KMS-11 (cell line): ENCODE measurements at regions not wholly inside any gene's neighbourhood (a gene's known extent, or its start where the extent isn't known, plus 50 kb on each side); places are given as distances from the start of the nearest gene placed in this dataset.

Experiments
- H2AFZ ChIP-seq: fragments of 200-600 bp; sonication (generic); 2 replicates; pipeline ENCODE4 v1.6.1; 2016; ENCODE audit warnings: antibody characterized with exemption, mixed run types, low read depth
- H3K27ac ChIP-seq: fragments of 200-600 bp; sonication (generic); 2 replicates; pipeline ENCODE4 v1.6.1; 2016; ENCODE audit warnings: mild to moderate bottlenecking, mixed run types
- H3K27me3 ChIP-seq: fragments of 200-600 bp; sonication (generic); 2 replicates; pipeline ENCODE4 v1.6.1; 2017; ENCODE audit warnings: mild to moderate bottlenecking, low read depth, mixed run types, moderate library complexity; ENCODE audit not compliant: insufficient read depth
- H3K36me3 ChIP-seq: fragments of 200-600 bp; sonication (generic); 2 replicates; pipeline ENCODE4 v1.6.1; 2017; ENCODE audit warnings: mild to moderate bottlenecking, mixed run types; ENCODE audit not compliant: insufficient read depth
- H3K4me1 ChIP-seq: fragments of 200-600 bp; sonication (generic); 2 replicates; pipeline ENCODE4 v1.6.1; 2016; ENCODE audit warnings: mild to moderate bottlenecking, low read depth, mixed run types; ENCODE audit not compliant: poor library complexity, severe bottlenecking
- H3K4me2 ChIP-seq: fragments of 200-600 bp; sonication (generic); 2 replicates; pipeline ENCODE4 v1.7.0; 2016; ENCODE audit warnings: mild to moderate bottlenecking, mixed run types
- H3K4me3 ChIP-seq: fragments of 200-600 bp; sonication (generic); IDR thresholded peaks from 2 replicates; pipeline ENCODE4 v1.6.1; 2017; ENCODE audit warnings: low read depth, low read length, mixed read lengths; ENCODE audit not compliant: insufficient read depth
- H3K79me2 ChIP-seq: fragments of 200-600 bp; sonication (generic); 2 replicates; pipeline ENCODE4 v1.6.1; 2016; ENCODE audit warnings: low read depth, mixed run types; ENCODE audit not compliant: insufficient read depth
- H3K9ac ChIP-seq: fragments of 200-600 bp; sonication (generic); 2 replicates; pipeline ENCODE4 v1.6.1; 2016; ENCODE audit warnings: mild to moderate bottlenecking, mixed run types
- H4K20me1 ChIP-seq: fragments of 200-600 bp; sonication (generic); 2 replicates; pipeline ENCODE4 v1.6.1; 2016; ENCODE audit warnings: mild to moderate bottlenecking, mixed run types; ENCODE audit not compliant: insufficient read depth
- CTCF ChIP-seq: fragments of 200-600 bp; sonication (generic); conservative IDR thresholded peaks from 2 replicates; pipeline ENCODE4 v1.6.1; 2017; ENCODE audit warnings: low read depth, mild to moderate bottlenecking, antibody characterized with exemption, low read length, moderate library complexity, mixed read lengths

GRCh38 chr11:27871056-27871455 lies 170.8 kb upstream of the BDNF start:
- Histone ChIP-seq H3K36me3 (no peaks in the 10 kb centered on the region), H3K9ac (no peak overlapping the region), H3K4me2 (no peak overlapping the region), H3K4me3 (no peak overlapping the region), H3K27me3 (no peaks in the 10 kb centered on the region), H4K20me1 (no peaks in the 10 kb centered on the region), H3K79me2 (no peaks in the 10 kb centered on the region), H2AFZ (no peak overlapping the region), H3K27ac (no peak overlapping the region), H3K4me1 (no peaks in the 10 kb centered on the region)
- no peak for TF ChIP-seq CTCF

- H3K27me3 ChIP-seq = no peaks in the 10 kb centered on the region
- no peak overlapping the region for H3K9ac ChIP-seq
- no peak overlapping the region for H2AFZ ChIP-seq
- no peaks in the 10 kb centered on the region for H4K20me1 ChIP-seq
- no peak overlapping the region for H3K27ac ChIP-seq
- H3K79me2 ChIP-seq = no peaks in the 10 kb centered on the region
- H3K4me3 ChIP-seq = no peak overlapping the region
- H3K36me3 ChIP-seq = no peaks in the 10 kb centered on the region
- no peak for TF ChIP-seq CTCF
- no peaks in the 10 kb centered on the region for H3K4me1 ChIP-seq
- H3K4me2 ChIP-seq = no peak overlapping the region
These were observed 169.4 kb upstream of the BDNF start for GRCh38 chr11:27869701-27870100.

GRCh38 chr11:27868709-27869108 lies 168.5 kb upstream of the BDNF start:
- Histone ChIP-seq H3K4me2 (no peak overlapping the region), H2AFZ (no peak overlapping the region), H3K36me3 (no peaks in the 10 kb centered on the region), H3K4me3 (no peak overlapping the region), H4K20me1 (no peaks in the 10 kb centered on the region), H3K79me2 (no peaks in the 10 kb centered on the region), H3K9ac (no peak overlapping the region), H3K27me3 (no peaks in the 10 kb centered on the region), H3K27ac (no peak overlapping the region), H3K4me1 (no peaks in the 10 kb centered on the region)
- no peak for TF ChIP-seq CTCF

GRCh38 chr11:27868226-27868625 lies 168.0 kb upstream of the BDNF start:
- no peaks in the 10 kb centered on the region for H3K79me2 ChIP-seq
- H3K4me2 ChIP-seq = no peak overlapping the region
- no peaks in the 10 kb centered on the region for H3K4me1 ChIP-seq
- no peaks in the 10 kb centered on the region for H3K27me3 ChIP-seq
- H3K9ac ChIP-seq = no peak overlapping the region
- no peak for TF ChIP-seq CTCF
- H2AFZ ChIP-seq = no peak overlapping the region
- no peaks in the 10 kb centered on the region for H4K20me1 ChIP-seq
- H3K36me3 ChIP-seq = no peaks in the 10 kb centered on the region
- H3K4me3 ChIP-seq = no peak overlapping the region
- H3K27ac ChIP-seq = no peak overlapping the region

GRCh38 chr11:27865105-27865504 lies 164.8 kb upstream of the BDNF start:
- H3K79me2 ChIP-seq = no peaks in the 10 kb centered on the region
- H4K20me1 ChIP-seq = no peaks in the 10 kb centered on the region
- no peaks in the 10 kb centered on the region for H3K36me3 ChIP-seq
- H3K27ac ChIP-seq = no peak overlapping the region
- no peaks in the 10 kb centered on the region for H3K27me3 ChIP-seq
- no peak for TF ChIP-seq CTCF
- H3K4me2 ChIP-seq = no peak overlapping the region
- H3K4me1 ChIP-seq = no peaks in the 10 kb centered on the region
- no peak overlapping the region for H2AFZ ChIP-seq
- H3K4me3 ChIP-seq = no peak overlapping the region
- no peak overlapping the region for H3K9ac ChIP-seq
